Activated CD4-positive, alpha-beta memory T cell treated with anti-CD3 and anti-CD28 coated beads, Interleukin-2, amount 10 ng/mL, durations not matched to agents 7 days and 5 days (primary cell): ENCODE measurements at regions not wholly inside any gene's neighbourhood (a gene's known extent, or its start where the extent isn't known, plus 50 kb on each side); places are given as distances from the start of the nearest gene placed in this dataset.

Source experiments
- CTCF ChIA-PET: fragments of 350-600 bp; sonication (Branson Sonifier 250); formaldehyde crosslinking; loops from one replicate; lab custom pipeline; 2021; ENCODE audit warnings: antibody characterized with exemption, inconsistent platforms; lab: Charles Lee
- POLR2A ChIA-PET: fragments of 350-600 bp; sonication (Branson Sonifier 250); formaldehyde crosslinking; loops from one replicate; lab custom pipeline; 2021; ENCODE audit warnings: antibody characterized with exemption; lab: Charles Lee
- DNase-seq: peaks from one replicate; pipeline ENCODE4 v3.0.0-alpha.2; 2020
- H3K27ac Mint-ChIP-seq: one replicate; pipeline ENCODE4 v1.8.0; 2021; ENCODE audit warnings: mild to moderate bottlenecking, mixed read lengths
- H3K27me3 Mint-ChIP-seq: one replicate; pipeline ENCODE4 v1.8.0; 2021; ENCODE audit warnings: mixed read lengths
- H3K36me3 Mint-ChIP-seq: one replicate; pipeline ENCODE4 v1.8.0; 2021; ENCODE audit warnings: low read depth, mixed read lengths
- H3K4me1 Mint-ChIP-seq: one replicate; pipeline ENCODE4 v1.8.0; 2021; ENCODE audit warnings: mixed read lengths
- H3K4me3 Mint-ChIP-seq: one replicate; pipeline ENCODE4 v1.8.0; 2021; ENCODE audit warnings: mild to moderate bottlenecking, mixed read lengths
- H3K9me3 Mint-ChIP-seq: one replicate; pipeline ENCODE4 v1.8.0; 2021; ENCODE audit warnings: mixed read lengths

GRCh38 chr1:56411484-56412180 lies 167.7 kb downstream of the PLPP3 start:
- CTCF ChIA-PET = no interaction called here
- H3K9me3 Mint-ChIP-seq = no peaks in the 10 kb centered on the region
- H3K4me1 Mint-ChIP-seq = no peaks in the 10 kb centered on the region
- no peaks in the 10 kb centered on the region for H3K27me3 Mint-ChIP-seq
- H3K4me3 Mint-ChIP-seq = no peak overlapping the region
- H3K36me3 Mint-ChIP-seq = no peaks in the 10 kb centered on the region
- H3K27ac Mint-ChIP-seq = no peak overlapping the region
- no peak for DNase-seq
- POLR2A ChIA-PET = no interaction called here

GRCh38 chr1:56411021-56411420 lies 168.3 kb downstream of the PLPP3 start:
- H3K9me3 Mint-ChIP-seq = no peaks in the 10 kb centered on the region

GRCh38 chr1:56410405-56410804 lies 169.0 kb downstream of the PLPP3 start:
- ChIA-PET POLR2A (no interaction called here), CTCF (no interaction called here)
- no peaks in the 10 kb centered on the region for H3K27me3 Mint-ChIP-seq

More at GRCh38 chr1:56411021-56411420, 168.3 kb downstream of the PLPP3 start:
- no peak for DNase-seq
- ChIA-PET CTCF (no interaction called here), POLR2A (no interaction called here)
- H3K27me3 Mint-ChIP-seq = no peaks in the 10 kb centered on the region
- H3K27ac Mint-ChIP-seq = no peak overlapping the region
- H3K4me1 Mint-ChIP-seq = no peaks in the 10 kb centered on the region
- H3K36me3 Mint-ChIP-seq = no peaks in the 10 kb centered on the region
- no peak overlapping the region for H3K4me3 Mint-ChIP-seq

GRCh38 chr1:56409112-56409691 lies 170.2 kb downstream of the PLPP3 start:
- H3K27me3 Mint-ChIP-seq = no peaks in the 10 kb centered on the region
- no peaks in the 10 kb centered on the region for H3K9me3 Mint-ChIP-seq
- no peaks in the 10 kb centered on the region for H3K4me1 Mint-ChIP-seq
- ChIA-PET CTCF (interaction anchor here (0.7 to 2.1 kb wide), 2 partner anchors 175 to 300 kb away, joined by 3 to 10 read pairs; no protein-coding TSS in a partner anchor), POLR2A (no interaction called here)
- DNase-seq = no peak
- no peaks in the 10 kb centered on the region for H3K36me3 Mint-ChIP-seq
- H3K4me3 Mint-ChIP-seq = no peak overlapping the region
- H3K27ac Mint-ChIP-seq = no peak overlapping the region

More at GRCh38 chr1:56410405-56410804, 169.0 kb downstream of the PLPP3 start:
- no peaks in the 10 kb centered on the region for H3K36me3 Mint-ChIP-seq
- no peak overlapping the region for H3K4me3 Mint-ChIP-seq
- no peak for DNase-seq
- no peak overlapping the region for H3K27ac Mint-ChIP-seq
- H3K4me1 Mint-ChIP-seq = no peaks in the 10 kb centered on the region
- no peaks in the 10 kb centered on the region for H3K9me3 Mint-ChIP-seq

- H3K4me1 Mint-ChIP-seq = no peaks in the 10 kb centered on the region
- no peaks in the 10 kb centered on the region for H3K9me3 Mint-ChIP-seq
- ChIA-PET CTCF (no interaction called here), POLR2A (no interaction called here)
- no peak for DNase-seq
- no peaks in the 10 kb centered on the region for H3K36me3 Mint-ChIP-seq
- H3K27ac Mint-ChIP-seq = no peak overlapping the region
- H3K4me3 Mint-ChIP-seq = no peak overlapping the region
- H3K27me3 Mint-ChIP-seq = no peaks in the 10 kb centered on the region
Measured at GRCh38 chr1:56406821-56407220, 172.5 kb downstream of the PLPP3 start.

GRCh38 chr1:56404561-56405030 lies 174.8 kb downstream of the PLPP3 start:
- ChIA-PET CTCF (no interaction called here), POLR2A (no interaction called here)
- Mint-ChIP-seq H3K27me3 (no peaks in the 10 kb centered on the region), H3K9me3 (no peaks in the 10 kb centered on the region), H3K27ac (no peak overlapping the region), H3K4me1 (no peaks in the 10 kb centered on the region), H3K4me3 (no peak overlapping the region), H3K36me3 (no peaks in the 10 kb centered on the region)
- DNase-seq = no peak

GRCh38 chr1:56404066-56404465 lies 175.3 kb downstream of the PLPP3 start:
- POLR2A ChIA-PET = no interaction called here
- Mint-ChIP-seq H3K9me3 (no peaks in the 10 kb centered on the region), H3K4me3 (no peak overlapping the region), H3K36me3 (no peaks in the 10 kb centered on the region), H3K27ac (no peak overlapping the region), H3K27me3 (no peaks in the 10 kb centered on the region), H3K4me1 (no peaks in the 10 kb centered on the region)
- DNase-seq = no peak
- CTCF ChIA-PET = no interaction called here

GRCh38 chr1:56403321-56403720 lies 176.0 kb downstream of the PLPP3 start:
- POLR2A ChIA-PET = no interaction called here
- Mint-ChIP-seq H3K27ac (no peak overlapping the region), H3K27me3 (no peaks in the 10 kb centered on the region), H3K4me3 (no peak overlapping the region), H3K4me1 (no peaks in the 10 kb centered on the region), H3K9me3 (no peaks in the 10 kb centered on the region), H3K36me3 (no peaks in the 10 kb centered on the region)
- no peak for DNase-seq
- CTCF ChIA-PET = no interaction called here

- ChIA-PET POLR2A (no interaction called here), CTCF (no interaction called here)
- Mint-ChIP-seq H3K27ac (no peak overlapping the region), H3K4me1 (no peaks in the 10 kb centered on the region), H3K27me3 (no peaks in the 10 kb centered on the region), H3K9me3 (no peaks in the 10 kb centered on the region), H3K36me3 (no peaks in the 10 kb centered on the region), H3K4me3 (no peak overlapping the region)
- no peak for DNase-seq
Measured at GRCh38 chr1:56401191-56401590, 178.2 kb downstream of the PLPP3 start.

GRCh38 chr1:56400526-56400925 lies 178.8 kb downstream of the PLPP3 start:
- ChIA-PET CTCF (no interaction called here), POLR2A (no interaction called here)
- no peak for DNase-seq
- Mint-ChIP-seq H3K27ac (no peak overlapping the region), H3K4me3 (no peak overlapping the region), H3K36me3 (no peaks in the 10 kb centered on the region), H3K27me3 (no peaks in the 10 kb centered on the region), H3K4me1 (no peaks in the 10 kb centered on the region), H3K9me3 (no peaks in the 10 kb centered on the region)

GRCh38 chr1:56399795-56400194 lies 179.6 kb downstream of the PLPP3 start:
- Mint-ChIP-seq H3K9me3 (no peaks in the 10 kb centered on the region), H3K36me3 (no peaks in the 10 kb centered on the region), H3K4me3 (no peak overlapping the region), H3K27me3 (no peaks in the 10 kb centered on the region), H3K4me1 (no peaks in the 10 kb centered on the region), H3K27ac (no peak overlapping the region)
- ChIA-PET CTCF (no interaction called here), POLR2A (no interaction called here)
- no peak for DNase-seq

- Mint-ChIP-seq H3K4me1 (no peaks in the 10 kb centered on the region), H3K27ac (no peak overlapping the region), H3K4me3 (no peak overlapping the region), H3K36me3 (no peaks in the 10 kb centered on the region), H3K9me3 (no peaks in the 10 kb centered on the region), H3K27me3 (no peaks in the 10 kb centered on the region)
- DNase-seq = no peak
- POLR2A ChIA-PET = no interaction called here
- CTCF ChIA-PET = no interaction called here
Measured at GRCh38 chr1:56399326-56399725, 180.0 kb downstream of the PLPP3 start.

GRCh38 chr1:56397811-56398231 lies 181.5 kb downstream of the PLPP3 start:
- Mint-ChIP-seq H3K4me3 (no peak overlapping the region), H3K27me3 (no peaks in the 10 kb centered on the region), H3K27ac (no peak overlapping the region), H3K4me1 (no peaks in the 10 kb centered on the region), H3K36me3 (no peaks in the 10 kb centered on the region), H3K9me3 (no peaks in the 10 kb centered on the region)
- DNase-seq = no peak
- POLR2A ChIA-PET = no interaction called here
- CTCF ChIA-PET = no interaction called here

- ChIA-PET POLR2A (no interaction called here), CTCF (no interaction called here)
- Mint-ChIP-seq H3K4me3 (no peak overlapping the region), H3K27ac (no peak overlapping the region), H3K9me3 (no peaks in the 10 kb centered on the region), H3K4me1 (no peaks in the 10 kb centered on the region), H3K36me3 (no peaks in the 10 kb centered on the region), H3K27me3 (no peaks in the 10 kb centered on the region)
- no peak for DNase-seq
Measured at GRCh38 chr1:56397409-56397808, 182.0 kb downstream of the PLPP3 start.
